WTC11 (cell line): ENCODE measurements at regions not wholly inside any gene's neighbourhood (a gene's known extent, or its start where the extent isn't known, plus 50 kb on each side); places are given as distances from the start of the nearest gene placed in this dataset.

Source experiments
- ESRRA ChIP-seq: sonication (generic); formaldehyde crosslinking; IDR thresholded peaks from 2 replicates; pipeline ENCODE4 v1.8.1; 2022; ENCODE audit warnings: mild to moderate bottlenecking, missing genetic modification reagents, borderline replicate concordance
- ETV6 ChIP-seq: sonication (generic); formaldehyde crosslinking; IDR thresholded peaks from 2 replicates; pipeline ENCODE4 v1.8.1; 2022; ENCODE audit warnings: mild to moderate bottlenecking, missing genetic modification reagents
- PRDM15 ChIP-seq: sonication (generic); formaldehyde crosslinking; IDR thresholded peaks from 2 replicates; pipeline ENCODE4 v1.8.0; 2022; ENCODE audit warnings: missing genetic modification reagents
- TP53 ChIP-seq: sonication (generic); formaldehyde crosslinking; IDR thresholded peaks from 2 replicates; pipeline ENCODE4 v1.8.1; 2023; ENCODE audit warnings: mild to moderate bottlenecking, missing genetic modification reagents
- ZNF121 ChIP-seq: sonication (generic); formaldehyde crosslinking; IDR thresholded peaks from 2 replicates; pipeline ENCODE4 v1.8.0; 2023; ENCODE audit warnings: missing genetic modification reagents
- ZNF138 ChIP-seq: sonication (generic); formaldehyde crosslinking; conservative IDR thresholded peaks from 2 replicates; pipeline ENCODE4 v1.8.1; 2022; ENCODE audit warnings: mild to moderate bottlenecking, moderate library complexity, missing genetic modification reagents
- TF ChIP-seq, protein P1 (sequence below): fragments of 200-600 bp; IDR thresholded peaks from 2 replicates; pipeline ENCODE4 v1.8.0; 2022; ENCODE audit warnings: antibody characterized with exemption
- TF ChIP-seq, protein P2 (sequence below): sonication (generic); formaldehyde crosslinking; IDR thresholded peaks from 2 replicates; pipeline ENCODE4 v1.8.0; 2022; ENCODE audit warnings: mild to moderate bottlenecking, missing genetic modification reagents
- TF ChIP-seq, protein P3 (sequence below): sonication (generic); formaldehyde crosslinking; IDR thresholded peaks from 2 replicates; pipeline ENCODE4 v1.8.1; 2023; ENCODE audit warnings: mild to moderate bottlenecking, missing genetic modification reagents, moderate library complexity
- TF ChIP-seq, protein P4 (sequence below): sonication (generic); formaldehyde crosslinking; IDR thresholded peaks from 2 replicates; pipeline ENCODE4 v1.8.1; 2023; ENCODE audit warnings: mild to moderate bottlenecking, missing genetic modification reagents

DNA sequence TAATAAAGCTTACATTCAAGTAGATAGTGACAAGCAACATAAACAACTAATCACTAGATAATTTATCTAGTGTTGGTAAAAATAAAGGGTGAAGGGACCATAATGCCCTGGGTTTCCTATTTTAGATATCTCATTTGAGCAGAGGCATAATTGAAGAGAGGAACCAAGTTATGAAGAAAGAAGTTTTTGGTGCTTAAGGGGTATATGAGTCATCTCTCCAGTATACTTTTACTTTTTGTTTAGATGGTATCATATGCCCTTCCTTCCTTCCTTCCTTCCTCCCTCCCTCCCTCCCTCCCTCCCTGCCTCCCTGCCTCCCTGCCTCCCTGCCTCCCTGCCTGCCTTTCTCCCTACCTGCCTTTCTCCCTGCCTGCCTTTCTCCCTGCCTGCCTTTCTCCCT, 1053.5 kb upstream of the CELF4 start:
- TF ChIP-seq, protein P1, sequence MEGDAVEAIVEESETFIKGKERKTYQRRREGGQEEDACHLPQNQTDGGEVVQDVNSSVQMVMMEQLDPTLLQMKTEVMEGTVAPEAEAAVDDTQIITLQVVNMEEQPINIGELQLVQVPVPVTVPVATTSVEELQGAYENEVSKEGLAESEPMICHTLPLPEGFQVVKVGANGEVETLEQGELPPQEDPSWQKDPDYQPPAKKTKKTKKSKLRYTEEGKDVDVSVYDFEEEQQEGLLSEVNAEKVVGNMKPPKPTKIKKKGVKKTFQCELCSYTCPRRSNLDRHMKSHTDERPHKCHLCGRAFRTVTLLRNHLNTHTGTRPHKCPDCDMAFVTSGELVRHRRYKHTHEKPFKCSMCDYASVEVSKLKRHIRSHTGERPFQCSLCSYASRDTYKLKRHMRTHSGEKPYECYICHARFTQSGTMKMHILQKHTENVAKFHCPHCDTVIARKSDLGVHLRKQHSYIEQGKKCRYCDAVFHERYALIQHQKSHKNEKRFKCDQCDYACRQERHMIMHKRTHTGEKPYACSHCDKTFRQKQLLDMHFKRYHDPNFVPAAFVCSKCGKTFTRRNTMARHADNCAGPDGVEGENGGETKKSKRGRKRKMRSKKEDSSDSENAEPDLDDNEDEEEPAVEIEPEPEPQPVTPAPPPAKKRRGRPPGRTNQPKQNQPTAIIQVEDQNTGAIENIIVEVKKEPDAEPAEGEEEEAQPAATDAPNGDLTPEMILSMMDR, result no peak
- TF ChIP-seq, protein P2, sequence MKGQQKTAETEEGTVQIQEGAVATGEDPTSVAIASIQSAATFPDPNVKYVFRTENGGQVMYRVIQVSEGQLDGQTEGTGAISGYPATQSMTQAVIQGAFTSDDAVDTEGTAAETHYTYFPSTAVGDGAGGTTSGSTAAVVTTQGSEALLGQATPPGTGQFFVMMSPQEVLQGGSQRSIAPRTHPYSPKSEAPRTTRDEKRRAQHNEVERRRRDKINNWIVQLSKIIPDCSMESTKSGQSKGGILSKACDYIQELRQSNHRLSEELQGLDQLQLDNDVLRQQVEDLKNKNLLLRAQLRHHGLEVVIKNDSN (CRISPR knock-in tag), result no peak
- TF ChIP-seq PRDM15 (CRISPR knock-in tag), result no peak
- TF ChIP-seq ETV6 (CRISPR knock-in tag), result no peak
- no peak for TF ChIP-seq ESRRA (CRISPR knock-in tag)
- TF ChIP-seq, protein P3, sequence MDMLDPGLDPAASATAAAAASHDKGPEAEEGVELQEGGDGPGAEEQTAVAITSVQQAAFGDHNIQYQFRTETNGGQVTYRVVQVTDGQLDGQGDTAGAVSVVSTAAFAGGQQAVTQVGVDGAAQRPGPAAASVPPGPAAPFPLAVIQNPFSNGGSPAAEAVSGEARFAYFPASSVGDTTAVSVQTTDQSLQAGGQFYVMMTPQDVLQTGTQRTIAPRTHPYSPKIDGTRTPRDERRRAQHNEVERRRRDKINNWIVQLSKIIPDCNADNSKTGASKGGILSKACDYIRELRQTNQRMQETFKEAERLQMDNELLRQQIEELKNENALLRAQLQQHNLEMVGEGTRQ (CRISPR knock-in tag), result no peak
- TF ChIP-seq TP53, result no peak
- no peak for TF ChIP-seq ZNF138
- TF ChIP-seq, protein P4, sequence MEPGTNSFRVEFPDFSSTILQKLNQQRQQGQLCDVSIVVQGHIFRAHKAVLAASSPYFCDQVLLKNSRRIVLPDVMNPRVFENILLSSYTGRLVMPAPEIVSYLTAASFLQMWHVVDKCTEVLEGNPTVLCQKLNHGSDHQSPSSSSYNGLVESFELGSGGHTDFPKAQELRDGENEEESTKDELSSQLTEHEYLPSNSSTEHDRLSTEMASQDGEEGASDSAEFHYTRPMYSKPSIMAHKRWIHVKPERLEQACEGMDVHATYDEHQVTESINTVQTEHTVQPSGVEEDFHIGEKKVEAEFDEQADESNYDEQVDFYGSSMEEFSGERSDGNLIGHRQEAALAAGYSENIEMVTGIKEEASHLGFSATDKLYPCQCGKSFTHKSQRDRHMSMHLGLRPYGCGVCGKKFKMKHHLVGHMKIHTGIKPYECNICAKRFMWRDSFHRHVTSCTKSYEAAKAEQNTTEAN, result no peak
- TF ChIP-seq ZNF121 (CRISPR knock-in tag), result no peak
